ENCODE measurements at regions not wholly inside any gene's neighbourhood (a gene's known extent, or its start where the extent isn't known, plus 50 kb on each side); places are given as distances from the start of the nearest gene placed in this dataset.

GRCh38 chr10:42972946-42973345, 103.9 kb upstream of the RET start:
- no peak for DNase-seq (ENCODE audit: low spot score)

DNA sequence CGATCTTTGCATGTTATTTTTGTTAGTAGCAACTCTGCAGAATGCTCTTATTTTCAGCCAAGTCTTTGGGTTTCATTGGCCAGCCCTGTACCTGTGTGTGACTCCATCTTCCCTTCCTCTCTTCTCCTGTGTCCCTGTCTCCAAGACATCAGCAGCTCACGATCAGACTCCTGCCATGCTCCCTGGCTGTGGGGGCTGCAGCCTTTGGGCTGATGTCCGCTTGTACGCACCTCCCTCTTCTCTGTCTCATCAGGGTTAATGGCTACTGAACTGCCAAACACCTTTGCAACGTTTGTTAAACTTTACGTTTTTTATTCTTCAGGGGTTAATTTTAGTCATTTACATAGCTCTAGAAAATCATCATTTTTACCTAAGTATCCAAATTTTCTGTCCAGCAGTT, 103.5 kb upstream of the RET start:
- DNase-seq (ENCODE audit: low spot score), result no peak

DNA sequence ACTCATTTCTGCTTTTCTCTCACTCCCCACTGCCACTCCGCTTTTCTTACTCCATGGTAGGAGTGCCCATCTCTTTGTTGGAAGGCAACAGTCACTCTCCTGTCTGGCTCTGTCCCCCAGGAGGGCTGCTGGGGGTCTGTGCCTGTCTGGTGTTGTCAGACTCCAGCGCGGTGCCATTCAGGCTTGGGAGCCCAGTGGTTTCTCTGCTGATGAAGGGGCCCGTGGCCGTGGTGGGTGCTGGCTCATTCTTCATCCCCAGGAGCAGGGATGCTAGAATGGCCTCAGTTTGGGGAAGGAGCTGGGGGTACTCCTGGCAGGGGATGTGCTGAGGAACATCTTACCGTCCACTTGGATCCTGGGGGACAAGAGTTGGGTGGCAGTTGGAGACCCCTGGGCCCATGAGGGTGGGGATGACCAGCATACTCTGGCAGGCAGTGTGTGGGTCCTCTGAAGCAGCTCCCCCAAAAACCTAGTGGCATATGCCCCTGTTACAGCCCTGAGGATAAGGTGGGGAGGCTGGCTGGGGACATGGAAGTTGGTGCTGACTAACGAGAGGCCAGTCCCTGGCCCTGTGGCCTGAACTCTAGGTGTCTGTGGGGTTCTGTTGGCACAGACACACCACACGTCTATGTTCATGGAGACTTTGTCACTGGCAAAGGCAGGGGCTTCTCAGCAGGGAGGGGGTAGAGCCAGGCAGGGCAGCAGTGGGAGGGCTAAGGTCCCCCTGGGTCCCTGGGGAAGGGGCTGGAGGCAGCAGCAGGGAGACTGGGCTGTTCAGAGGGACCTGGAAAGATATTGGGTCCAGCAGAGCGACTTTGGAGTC, 102.8 kb upstream of the RET start:
- no peak for DNase-seq (ENCODE audit: low spot score)

GRCh38 chr10:42974693-42975002, 102.2 kb upstream of the RET start:
- no peak for DNase-seq (ENCODE audit: low spot score)

DNA sequence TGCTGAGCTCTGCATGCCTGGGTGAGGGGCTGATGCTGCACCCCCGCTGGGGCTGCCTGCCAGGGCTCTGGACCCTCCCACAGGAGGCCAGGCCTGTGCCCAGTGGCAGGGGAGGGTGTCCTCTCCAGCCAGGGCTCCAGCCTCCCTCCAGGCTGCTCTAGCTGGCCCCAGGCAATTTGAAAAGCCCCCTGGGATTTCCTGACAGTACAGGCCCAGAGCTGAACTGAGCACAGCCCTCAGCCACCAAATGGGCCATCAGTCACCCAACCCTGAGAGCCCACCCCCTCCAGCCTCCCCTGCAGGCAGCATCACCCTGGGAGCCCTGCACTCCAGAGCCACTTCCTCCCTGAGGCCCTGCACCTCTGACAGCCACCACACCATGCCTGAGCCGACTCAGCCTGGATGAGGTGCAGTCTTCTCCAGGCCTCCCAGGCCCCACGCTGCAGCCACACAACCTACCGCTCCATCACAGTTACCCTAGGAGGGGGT, 101.8 kb upstream of the RET start:
- DNase-seq (ENCODE audit: low spot score), result no peak

GRCh38 chr10:42975558-42976340, 101.1 kb upstream of the RET start:
- DNase-seq (ENCODE audit: low spot score), result no peak

GRCh38 chr10:42976351-42977031, 100.4 kb upstream of the RET start:
- DNase-seq (ENCODE audit: low spot score), result no peak

DNA sequence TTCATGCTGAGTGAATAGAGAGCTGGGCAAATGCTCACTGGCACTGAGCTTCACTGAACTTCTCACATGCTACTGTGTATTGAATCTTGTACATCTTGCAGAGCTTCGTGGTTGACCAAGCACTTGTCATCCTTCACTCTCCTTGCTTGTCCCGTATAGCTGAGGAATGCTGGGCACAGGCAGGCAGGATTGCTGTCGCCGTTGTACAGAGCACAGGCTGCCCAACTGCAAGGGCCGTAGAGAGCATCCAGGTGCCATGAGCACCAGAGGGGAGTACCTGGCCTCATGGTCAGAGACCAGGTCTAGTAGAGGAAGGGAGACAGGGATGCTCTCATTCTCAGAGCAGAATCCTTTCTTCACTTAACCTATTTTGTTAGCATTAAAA, 99.8 kb upstream of the RET start:
- no peak for DNase-seq (ENCODE audit: low spot score)

- DNase-seq (ENCODE audit: low spot score), result no peak
Measured at GRCh38 chr10:42979181-42979580, 97.7 kb upstream of the RET start.

DNA sequence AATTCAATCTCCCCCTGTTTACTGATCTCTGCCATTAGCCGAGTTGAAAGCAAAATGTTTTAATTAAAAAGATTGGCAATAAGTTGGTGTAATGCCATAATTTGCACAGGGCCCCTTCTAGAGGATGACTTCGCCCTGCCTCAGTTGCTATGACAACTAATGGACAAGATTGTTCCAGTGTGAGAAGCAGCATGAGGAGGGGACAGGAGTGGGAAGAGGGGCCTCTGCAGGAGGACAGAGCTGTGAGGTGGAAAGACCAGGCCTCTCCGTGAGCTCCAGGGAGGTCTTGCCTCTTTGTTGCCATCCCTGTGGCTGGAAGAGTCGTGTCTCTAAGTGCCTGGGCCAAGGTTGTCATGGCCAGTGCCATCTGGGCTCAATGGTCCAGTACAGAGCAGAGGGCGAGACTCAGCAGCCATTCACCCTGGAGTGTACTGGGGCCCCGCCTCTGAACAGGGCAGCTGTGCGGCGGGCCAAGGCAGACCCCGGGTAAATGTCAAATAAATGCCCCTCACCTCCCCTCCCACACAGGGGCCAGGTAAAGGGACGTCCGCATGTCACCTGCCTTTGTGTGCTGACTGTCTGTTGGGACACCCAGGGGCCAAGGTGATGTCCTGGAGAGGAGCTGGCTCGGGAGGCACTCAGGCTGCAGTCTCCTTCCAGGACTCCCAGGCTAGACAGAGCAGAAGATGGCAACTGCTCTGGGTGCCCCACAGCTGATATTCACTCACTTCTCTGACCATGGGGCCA, 97.0 kb upstream of the RET start:
- no peak for DNase-seq (ENCODE audit: low spot score)

DNA sequence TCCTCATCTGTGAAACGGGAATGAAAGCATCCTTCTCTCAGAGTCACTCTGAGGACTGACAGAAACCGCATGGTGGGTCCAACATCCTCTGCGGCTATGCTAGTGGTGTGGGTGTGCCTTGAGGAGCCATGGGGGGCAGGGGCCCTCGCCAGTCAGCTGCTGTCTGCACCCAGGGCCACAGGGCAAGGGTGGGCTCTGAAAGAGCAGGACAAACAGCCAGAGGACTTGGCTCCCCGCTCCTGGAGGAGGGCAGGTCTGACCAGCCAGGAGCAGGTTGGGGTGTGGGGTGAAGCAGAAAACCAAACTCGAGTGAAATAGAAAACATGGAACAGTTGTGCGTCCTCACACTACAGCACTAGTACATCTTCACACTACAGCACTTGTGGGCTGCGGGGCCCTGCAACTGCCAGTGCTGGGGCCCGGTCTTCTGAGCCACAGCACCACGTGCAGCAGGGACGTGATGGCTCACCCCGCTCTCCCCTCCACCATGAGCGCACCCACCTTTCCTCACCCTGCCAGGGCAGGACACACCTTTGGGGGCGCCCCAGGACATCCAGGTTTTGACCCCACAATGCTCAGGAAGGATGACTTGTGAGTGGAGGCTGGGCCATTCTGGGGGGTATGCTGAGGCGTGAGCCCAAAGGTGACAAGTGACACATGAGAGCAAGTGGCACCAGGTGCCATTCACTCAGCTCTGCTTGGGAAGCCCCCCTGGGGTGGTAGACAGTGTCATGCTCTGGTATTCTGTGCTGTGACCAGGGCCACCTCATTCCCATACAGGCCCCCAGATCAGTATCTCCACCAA, 96.1 kb upstream of the RET start:
- DNase-seq (ENCODE audit: low spot score), result no peak

DNA sequence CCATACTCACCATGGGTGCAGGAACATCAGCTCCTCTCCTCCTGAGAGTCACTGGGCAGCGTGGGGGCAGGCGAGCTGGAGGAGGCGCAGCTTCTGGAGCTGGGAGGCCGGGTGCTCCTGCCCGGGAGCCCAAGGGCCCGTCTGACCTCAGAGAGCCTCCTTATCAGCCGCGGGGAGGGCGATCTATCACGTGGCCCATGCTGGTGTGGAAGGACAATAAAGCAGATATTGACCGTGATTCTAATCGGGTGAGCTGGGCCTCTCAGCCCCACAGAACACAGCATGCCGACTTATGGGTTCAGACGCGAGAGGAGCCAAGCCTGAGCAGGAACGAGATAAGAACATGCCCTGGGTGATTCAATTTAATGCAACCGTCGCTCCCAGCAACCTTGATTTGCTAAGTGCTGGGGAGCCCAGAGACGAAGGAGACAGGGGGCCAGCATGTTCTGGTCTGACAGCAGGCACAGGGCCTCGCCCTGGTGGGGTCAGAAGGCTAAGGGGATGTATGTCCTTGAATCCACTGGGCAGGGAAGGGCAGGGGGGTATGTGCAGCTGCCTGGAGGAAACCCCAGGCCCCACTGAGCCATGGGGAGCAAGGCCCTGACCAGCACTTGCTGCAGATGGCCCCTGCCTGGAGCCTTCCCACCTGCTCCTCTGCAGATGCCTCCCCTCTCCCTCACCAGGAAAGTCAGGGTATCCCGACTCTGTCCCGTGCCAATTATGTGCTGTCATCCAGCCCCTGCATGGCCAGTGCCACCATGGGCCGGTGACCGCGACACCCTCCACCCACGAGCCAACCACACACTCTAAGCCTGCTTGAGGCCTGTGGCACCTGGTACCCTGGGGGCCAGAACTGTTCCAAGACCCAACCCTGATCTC, 95.3 kb upstream of the RET start:
- no peak for DNase-seq (ENCODE audit: low spot score)

DNA sequence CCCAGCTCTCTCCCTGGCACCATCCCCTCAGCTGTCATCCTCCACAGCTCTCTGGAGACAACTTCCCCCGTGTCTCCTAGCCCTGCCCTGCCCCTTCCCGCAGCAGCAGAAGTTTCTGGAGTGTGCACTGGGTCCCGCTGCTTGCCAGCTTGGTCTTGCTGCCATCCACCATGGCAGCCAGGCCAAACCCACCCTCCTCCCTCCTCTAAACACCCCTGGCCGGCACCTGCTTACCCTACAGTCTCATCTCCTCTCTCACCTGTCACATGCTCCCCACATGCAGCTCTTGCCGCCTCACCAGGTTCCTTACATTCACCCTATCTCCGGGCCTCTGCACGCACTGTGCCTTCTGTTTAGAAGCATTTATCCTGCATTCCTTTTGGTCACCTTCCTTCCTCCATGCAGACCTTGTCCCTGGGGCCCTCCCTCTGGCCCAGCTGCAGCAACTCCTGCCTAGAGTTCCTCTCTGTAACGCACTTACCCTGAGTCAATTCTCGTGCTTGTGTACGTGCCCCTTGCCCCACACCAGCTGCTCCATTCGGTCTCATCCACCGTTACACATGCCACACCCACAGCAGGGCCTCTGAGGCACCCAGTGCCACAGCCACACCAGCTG, 93.9 kb upstream of the RET start:
- no peak for DNase-seq (ENCODE audit: low spot score)

DNA sequence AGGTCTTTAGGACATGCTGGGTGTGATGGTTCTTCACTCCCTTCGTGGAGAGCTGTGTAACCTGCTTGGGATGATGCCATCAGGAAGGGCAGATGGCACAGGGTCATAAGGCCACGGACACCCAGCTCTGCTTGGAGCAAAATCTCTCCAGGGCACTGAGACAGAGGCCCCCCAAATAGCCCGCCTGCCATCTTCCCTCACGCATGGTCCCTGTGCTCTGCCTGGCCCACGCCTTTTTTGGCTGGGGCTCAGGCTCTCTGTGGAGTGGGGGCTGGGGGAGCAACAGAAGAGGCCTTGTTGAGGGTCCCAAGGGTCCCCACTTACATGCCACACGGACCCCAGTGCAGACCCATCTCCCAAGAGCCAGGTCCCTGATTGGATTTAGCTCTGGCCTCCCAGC, 93.3 kb upstream of the RET start:
- no peak for DNase-seq (ENCODE audit: low spot score)

DNA sequence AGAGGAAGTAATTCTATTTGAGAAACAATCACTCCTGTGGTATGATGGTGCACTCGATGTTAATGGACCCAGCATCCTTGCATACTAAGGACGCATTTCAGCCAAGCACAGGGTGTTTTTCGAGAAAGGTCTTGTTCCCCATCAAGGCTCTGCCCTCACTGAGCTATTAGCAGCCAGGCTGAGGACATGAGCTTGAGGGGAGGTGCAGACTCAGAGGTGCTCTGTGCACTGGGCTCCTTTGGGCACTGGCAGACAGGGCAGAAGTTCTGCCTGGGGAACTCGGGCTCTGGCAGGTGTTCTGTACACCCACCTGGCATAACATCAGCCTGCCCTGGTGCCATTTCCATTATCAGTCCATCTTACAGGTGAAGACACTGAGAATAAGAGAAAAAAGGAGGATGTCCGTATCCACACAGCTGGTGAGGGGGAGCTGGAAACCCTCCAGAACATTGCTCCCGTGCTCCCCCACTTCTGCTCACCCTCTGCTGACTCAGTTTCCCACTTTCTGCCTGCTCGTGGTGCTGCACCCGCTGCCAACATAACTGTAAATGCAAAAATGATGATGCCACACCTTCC, 92.7 kb upstream of the RET start:
- no peak for DNase-seq (ENCODE audit: low spot score)

DNA sequence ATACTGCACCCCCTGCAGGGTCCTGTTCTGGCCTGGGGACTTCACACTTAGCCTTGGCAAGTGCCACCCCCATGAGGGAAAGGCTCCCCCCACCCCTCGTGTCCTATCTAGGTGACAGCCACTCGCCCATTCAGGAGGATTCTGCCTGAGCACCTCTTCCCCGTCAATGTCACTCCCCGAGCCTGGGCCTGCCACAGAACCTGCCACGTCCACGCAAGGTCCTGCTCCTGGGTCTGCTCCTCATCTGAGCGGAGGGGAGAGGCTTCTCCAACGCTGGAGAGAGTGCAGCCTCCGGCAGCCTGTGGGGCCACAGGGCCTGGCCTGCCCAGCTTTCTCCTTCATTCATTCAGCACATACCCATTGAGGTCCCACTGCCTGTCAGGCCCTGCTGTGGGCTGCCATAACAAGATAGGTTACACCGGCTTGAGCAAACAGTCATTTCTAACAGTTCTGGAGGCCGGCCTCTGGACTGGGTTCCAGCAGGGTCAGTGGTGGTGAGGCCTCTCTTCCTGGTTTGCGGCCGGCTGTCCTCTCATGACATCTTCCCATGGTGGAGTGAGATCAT, 92.0 kb upstream of the RET start:
- no peak for DNase-seq (ENCODE audit: low spot score)

DNA sequence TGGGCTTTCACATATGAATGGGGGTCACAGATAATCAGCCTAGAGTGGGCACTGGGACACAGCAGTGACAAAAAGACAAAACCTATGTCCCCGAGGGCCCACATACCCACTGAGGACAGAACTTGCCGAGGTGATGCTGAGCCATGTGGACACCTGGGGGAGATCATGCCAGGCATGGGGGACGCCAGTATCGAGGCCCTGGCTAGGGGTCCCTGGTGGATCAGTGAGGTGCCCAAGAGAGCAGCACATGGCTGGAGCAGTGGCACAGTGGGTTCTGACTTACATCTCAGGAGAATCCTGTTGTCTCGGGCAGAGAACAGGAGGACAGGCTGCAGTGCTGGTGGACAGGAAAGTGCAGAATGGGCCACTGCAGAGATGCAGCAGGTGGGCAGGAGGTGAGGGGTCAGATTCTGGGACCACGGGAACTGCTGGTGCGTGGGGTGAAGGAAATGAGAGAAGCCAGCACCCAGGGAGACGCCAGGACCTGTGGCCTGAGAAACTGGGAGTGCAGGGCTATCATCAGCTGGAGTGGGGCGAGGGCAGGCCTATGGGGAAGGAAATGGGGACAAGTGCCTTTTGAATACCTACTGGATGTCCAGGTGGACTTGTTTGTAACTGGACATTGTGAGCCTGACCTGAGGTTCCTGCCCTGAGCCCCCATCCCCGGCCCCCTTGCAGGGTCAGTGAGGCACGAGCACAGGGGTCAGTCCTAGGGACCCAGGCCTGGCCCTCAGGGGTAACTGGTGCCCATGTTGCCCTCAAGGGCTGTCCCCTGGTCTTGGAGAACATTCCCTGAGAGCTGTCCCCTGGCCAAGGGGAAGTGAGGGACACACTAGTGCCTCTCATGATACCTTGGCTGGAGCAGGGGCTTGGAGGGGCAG, 91.2 kb upstream of the RET start:
- DNase-seq (ENCODE audit: low spot score), result no peak

DNA sequence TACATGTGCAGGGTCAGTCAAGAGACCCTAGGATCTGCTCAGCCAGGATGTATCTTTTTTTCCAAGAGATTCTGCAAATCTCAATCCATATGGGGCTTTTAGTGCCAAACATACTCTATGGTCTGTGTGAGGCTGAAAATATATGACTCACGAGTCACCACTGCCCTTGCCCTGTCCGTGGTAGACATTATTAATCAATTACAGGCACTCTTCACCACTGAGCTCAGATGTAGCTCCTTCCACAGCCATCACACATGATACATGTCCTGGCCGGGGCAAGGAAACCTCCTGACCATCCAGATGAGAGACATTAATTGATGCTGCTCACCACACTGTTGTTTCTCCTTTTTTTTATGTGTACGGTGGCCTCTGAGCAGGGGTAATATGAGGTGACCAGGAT, 90.2 kb upstream of the RET start:
- DNase-seq (ENCODE audit: low spot score), result no peak

All from A172 (cell line).